ENCODE measurements at regions not wholly inside any gene's neighbourhood (a gene's known extent, or its start where the extent isn't known, plus 50 kb on each side); places are given as distances from the start of the nearest gene placed in this dataset.

DNA sequence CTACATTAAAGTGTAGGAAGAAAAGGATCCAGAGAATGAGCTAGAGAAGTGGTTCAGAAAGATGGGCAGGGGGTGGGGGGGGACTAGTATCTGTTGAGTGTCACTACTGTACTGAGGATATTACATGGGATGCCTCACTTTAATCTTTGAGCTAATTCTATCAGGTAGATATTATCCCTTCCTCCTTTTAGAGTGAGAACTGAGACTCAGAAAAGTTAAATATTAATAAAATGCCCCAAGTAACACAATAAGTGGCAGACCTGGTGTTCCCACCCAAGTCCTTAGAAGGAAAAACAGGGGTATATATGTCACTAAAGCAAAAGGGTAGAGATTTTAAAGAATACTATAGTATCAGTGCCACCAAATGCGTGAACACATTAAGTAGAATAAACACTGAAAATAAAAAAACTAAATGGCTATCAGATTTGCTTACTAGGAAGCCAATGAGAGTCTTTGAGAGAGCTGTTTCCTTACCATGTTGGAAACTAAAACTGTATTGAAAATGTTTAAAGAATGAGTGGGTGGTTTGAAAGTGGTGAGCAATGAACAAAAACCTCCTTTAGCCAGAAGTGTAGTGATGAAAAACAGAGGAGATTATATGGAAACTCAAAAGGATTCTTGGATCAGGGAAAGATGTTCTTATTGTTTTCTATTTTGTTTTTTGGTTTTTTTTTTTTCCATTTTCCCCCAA, 230.8 kb downstream of the BARHL2 start:
- TF ChIP-seq, protein P1, sequence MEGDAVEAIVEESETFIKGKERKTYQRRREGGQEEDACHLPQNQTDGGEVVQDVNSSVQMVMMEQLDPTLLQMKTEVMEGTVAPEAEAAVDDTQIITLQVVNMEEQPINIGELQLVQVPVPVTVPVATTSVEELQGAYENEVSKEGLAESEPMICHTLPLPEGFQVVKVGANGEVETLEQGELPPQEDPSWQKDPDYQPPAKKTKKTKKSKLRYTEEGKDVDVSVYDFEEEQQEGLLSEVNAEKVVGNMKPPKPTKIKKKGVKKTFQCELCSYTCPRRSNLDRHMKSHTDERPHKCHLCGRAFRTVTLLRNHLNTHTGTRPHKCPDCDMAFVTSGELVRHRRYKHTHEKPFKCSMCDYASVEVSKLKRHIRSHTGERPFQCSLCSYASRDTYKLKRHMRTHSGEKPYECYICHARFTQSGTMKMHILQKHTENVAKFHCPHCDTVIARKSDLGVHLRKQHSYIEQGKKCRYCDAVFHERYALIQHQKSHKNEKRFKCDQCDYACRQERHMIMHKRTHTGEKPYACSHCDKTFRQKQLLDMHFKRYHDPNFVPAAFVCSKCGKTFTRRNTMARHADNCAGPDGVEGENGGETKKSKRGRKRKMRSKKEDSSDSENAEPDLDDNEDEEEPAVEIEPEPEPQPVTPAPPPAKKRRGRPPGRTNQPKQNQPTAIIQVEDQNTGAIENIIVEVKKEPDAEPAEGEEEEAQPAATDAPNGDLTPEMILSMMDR (IDR thresholded peaks at IDR 0.05; ENCODE audit: insufficient read depth, low read length): no peak
- no peak for TF ChIP-seq POLR2AphosphoS5 (IDR thresholded peaks at IDR 0.05; ENCODE audit: low read depth)

All from HL-60 (cell line).